Keratinocyte (primary cell): ENCODE measurements at regions not wholly inside any gene's neighbourhood (a gene's known extent, or its start where the extent isn't known, plus 50 kb on each side); places are given as distances from the start of the nearest gene placed in this dataset.

Source experiments
- DNase-seq: peaks from one replicate; pipeline ENCODE4 v3.0.0-alpha.2; 2011; ENCODE audit warnings: low read depth, missing footprints, low spot score
- FAIRE-seq: peaks from 2 replicates; lab custom pipeline; 2011; peaks lifted over from hg19 to GRCh38; lab: Jason Lieb, UNC
- H2AFZ ChIP-seq: 2 replicates; pipeline ENCODE4 v1.6.0; 2012; ENCODE audit warnings: low read length, control low read depth, inconsistent platforms; ENCODE audit not compliant: control insufficient read depth
- H3K27ac ChIP-seq: 2 replicates; pipeline ENCODE4 v1.5.1; 2011; ENCODE audit warnings: low read length; ENCODE audit not compliant: control insufficient read depth, insufficient read depth
- H3K27me3 ChIP-seq: 3 replicates; pipeline ENCODE4 v1.6.0; 2011; ENCODE audit warnings: low read length; ENCODE audit not compliant: control insufficient read depth, insufficient read depth; ENCODE audit errors: extremely low read depth
- H3K36me3 ChIP-seq, 2 experiments: 2 replicates in 1 of 2; 3 replicates in 1 of 2; pipeline ENCODE4 v1.5.1; 2011; ENCODE audit warnings: low read length in 2 of 2, mild to moderate bottlenecking in 1 of 2; ENCODE audit not compliant: control insufficient read depth in 2 of 2, insufficient read depth in 2 of 2; ENCODE audit errors: extremely low read depth in 1 of 2
- H3K4me1 ChIP-seq: 3 replicates; pipeline ENCODE4 v1.5.1; 2011; ENCODE audit warnings: low read length; ENCODE audit not compliant: control insufficient read depth, insufficient read depth; ENCODE audit errors: extremely low read depth
- H3K4me2 ChIP-seq: 3 replicates; pipeline ENCODE4 v1.6.0; 2011; ENCODE audit warnings: low read depth, low read length; ENCODE audit not compliant: control insufficient read depth, insufficient read depth; ENCODE audit errors: extremely low read depth
- H3K4me3 ChIP-seq, 3 experiments: fragments of 200-600 bp in 1 of 3; sonication (generic) in 1 of 3; 2 replicates in 2 of 3; 3 replicates in 1 of 3; pipeline ENCODE4 v1.5.1; 2011 to 2016; ENCODE audit warnings: low read length in 3 of 3, mild to moderate bottlenecking in 3 of 3, control low read depth in 2 of 3, inconsistent platforms in 1 of 3, low read depth in 1 of 3, mixed read lengths in 1 of 3, mixed run types in 1 of 3, moderate library complexity in 1 of 3; ENCODE audit not compliant: control insufficient read depth in 2 of 3, insufficient read depth in 2 of 3; ENCODE audit errors: extremely low read depth in 1 of 3
- H3K79me2 ChIP-seq: 2 replicates; pipeline ENCODE4 v1.6.0; 2012; ENCODE audit warnings: low read length; ENCODE audit not compliant: control insufficient read depth, insufficient read depth
- H3K9ac ChIP-seq: 3 replicates; pipeline ENCODE4 v1.6.0; 2011; ENCODE audit warnings: low read length; ENCODE audit not compliant: control insufficient read depth, insufficient read depth; ENCODE audit errors: extremely low read depth
- H3K9me1 ChIP-seq: 3 replicates; pipeline ENCODE4 v1.6.0; 2011; ENCODE audit warnings: low read length; ENCODE audit not compliant: control insufficient read depth, insufficient read depth; ENCODE audit errors: extremely low read depth
- H3K9me3 ChIP-seq: 2 replicates; pipeline ENCODE4 v1.5.1; 2012; ENCODE audit warnings: low read depth, low read length; ENCODE audit not compliant: control insufficient read depth
- H4K20me1 ChIP-seq: 3 replicates; pipeline ENCODE4 v1.6.0; 2011; ENCODE audit warnings: low read length; ENCODE audit not compliant: control insufficient read depth, insufficient read depth; ENCODE audit errors: extremely low read depth
- CTCF ChIP-seq, 3 experiments: IDR thresholded peaks in 1 of 3; conservative IDR thresholded peaks in 1 of 3; optimal IDR thresholded peaks in 1 of 3; 2 replicates in 2 of 3; 3 replicates in 1 of 3; pipeline versions ENCODE3 to v1.5.1; 2011; ENCODE audit warnings: low read length in 3 of 3, mild to moderate bottlenecking in 3 of 3, moderate library complexity in 2 of 3, control low read depth in 1 of 3, inconsistent platforms in 1 of 3; ENCODE audit not compliant: insufficient read depth in 2 of 3; ENCODE audit errors: extremely low read depth in 1 of 3
- EZH2 ChIP-seq: IDR thresholded peaks from one replicate; pipeline ENCODE4 v1.6.1; 2012; ENCODE audit warnings: inconsistent platforms, mild to moderate bottlenecking, low read length, moderate library complexity
- dilution Hi-C: fragments of 300-500 bp; cut with MboI; formaldehyde crosslinking; loops from one replicate; pipeline ENCODE4 v1.7.0; 2020; ENCODE audit warnings: low sequenced_read_pairs; ENCODE audit not compliant: extremely low pct_ligation_motif_present

- Histone ChIP-seq H3K9me3 (peaks cover 5% of the 10 kb centered on the region), H3K9me1 (no peaks in the 10 kb centered on the region), H3K79me2 (no peaks in the 10 kb centered on the region), H3K4me3 (no peak overlapping the region), H4K20me1 (no peaks in the 10 kb centered on the region), H2AFZ (no peak overlapping the region), H3K4me2 (no peak overlapping the region), H3K36me3 (no peaks in the 10 kb centered on the region), H3K9ac (no peak overlapping the region), H3K4me1 (no peaks in the 10 kb centered on the region), H3K27me3 (peaks cover 6% of the 10 kb centered on the region), H3K27ac (no peak overlapping the region)
- dilution Hi-C loops = no loop called here
- no peak for TF ChIP-seq EZH2
- no peak for TF ChIP-seq CTCF (optimal IDR thresholded peaks at IDR 0.05 in 1 of 3, IDR thresholded peaks at IDR 0.05 in 1 of 3, conservative IDR thresholded peaks at IDR 0.05 in 1 of 3; ENCODE audit: extremely low read depth in 1 of 3, insufficient read depth in 2 of 3, low read length in 3 of 3)
- FAIRE-seq (no peak), DNase-seq (no peak)
These were observed 55.3 kb upstream of the TARDBP start for GRCh38 chr1:10957133-10957532.

GRCh38 chr1:10958614-10959013 is 53.8 kb upstream of the TARDBP start:
- Histone ChIP-seq H3K79me2 (no peaks in the 10 kb centered on the region), H3K9me1 (no peaks in the 10 kb centered on the region), H2AFZ (no peak overlapping the region), H3K9ac (no peak overlapping the region), H3K4me1 (no peaks in the 10 kb centered on the region), H3K9me3 (peaks cover 1% of the 10 kb centered on the region), H3K36me3 (no peaks in the 10 kb centered on the region), H3K27me3 (peaks cover 5% of the 10 kb centered on the region), H4K20me1 (no peaks in the 10 kb centered on the region), H3K27ac (no peak overlapping the region), H3K4me2 (no peak overlapping the region), H3K4me3 (no peak overlapping the region)
- no peak for DNase-seq
- no peak for FAIRE-seq
- dilution Hi-C loops = no loop called here
- no peak for TF ChIP-seq EZH2
